GM12878 (cell line): ENCODE measurements at regions not wholly inside any gene's neighbourhood (a gene's known extent, or its start where the extent isn't known, plus 50 kb on each side); places are given as distances from the start of the nearest gene placed in this dataset.

Experiments
- ATAC-seq: fragments of 200-7000 bp; cut with Tn5 transposase; 3 replicates; pipeline ENCODE4 v1.9.1; 2020; ENCODE audit warnings: mild to moderate bottlenecking, moderate library complexity
- BruUV-seq: library from RNA; stranded (reverse); fragments of 400-500 nt; replicated peaks from 2 replicates; lab custom pipeline; 2021; lab: Mats Ljungman, UMichigan
- CTCF ChIA-PET: fragments of 300-600 bp; sonication (Branson Sonifier 250); formaldehyde crosslinking; extraction: SDS; loops from one replicate; lab custom pipeline; 2021; ENCODE audit warnings: inconsistent platforms; lab: Yijun Ruan, JAX
- POLR2A ChIA-PET: fragments of 350-600 bp; formaldehyde crosslinking; extraction: SDS; loops from one replicate; lab custom pipeline; 2021; ENCODE audit warnings: inconsistent platforms; lab: Charles Lee
- RAD21 ChIA-PET: fragments of 300-600 bp; sonication (Branson Sonifier 250); formaldehyde crosslinking; loops from one replicate; lab custom pipeline; 2023; ENCODE audit warnings: antibody characterized with exemption; ENCODE audit not compliant: unreplicated experiment; lab: Charles Lee
- SMC1A ChIA-PET: fragments of 300-600 bp; sonication (Branson Sonifier 250); formaldehyde crosslinking; loops from one replicate; lab custom pipeline; 2023; ENCODE audit not compliant: unreplicated experiment, uncharacterized antibody; lab: Charles Lee
- DNase-seq: peaks from one replicate; pipeline ENCODE4 v3.0.0-alpha.2; 2011; ENCODE audit warnings: low read depth, low spot score
- FAIRE-seq: peaks from 3 replicates; lab custom pipeline; 2011; peaks lifted over from hg19 to GRCh38; lab: Jason Lieb, UNC
- H2AFZ ChIP-seq: 2 replicates; pipeline ENCODE4 v1.6.0; 2011; ENCODE audit warnings: low read depth, low read length, control low read depth; ENCODE audit not compliant: control insufficient read depth
- H3K27ac ChIP-seq: 2 replicates; pipeline ENCODE4 v1.5.1; 2011; ENCODE audit warnings: control low read depth; ENCODE audit not compliant: control insufficient read depth, insufficient read depth
- H3K27me3 ChIP-seq, 2 experiments: replicated peaks in 1 of 2; 2 replicates each; pipeline versions ENCODE4 v1.6.0 to v1.6.1; 2011; ENCODE audit warnings: low read length in 1 of 2; ENCODE audit not compliant: control insufficient read depth in 2 of 2, insufficient read depth in 2 of 2
- H3K36me3 ChIP-seq, 2 experiments: 2 replicates each; pipeline ENCODE4 v1.5.1; 2011; ENCODE audit warnings: low read length in 1 of 2; ENCODE audit not compliant: control insufficient read depth in 2 of 2, insufficient read depth in 2 of 2
- H3K4me1 ChIP-seq: 2 replicates; pipeline ENCODE4 v1.6.1; 2011; ENCODE audit warnings: mild to moderate bottlenecking, low read length, moderate library complexity, mixed read lengths; ENCODE audit not compliant: control insufficient read depth, insufficient read depth
- H3K4me2 ChIP-seq: 2 replicates; pipeline ENCODE4 v1.6.0; 2011; ENCODE audit warnings: control low read depth; ENCODE audit not compliant: control insufficient read depth, insufficient read depth
- H3K4me3 ChIP-seq: fragments of 200-600 bp; sonication (generic); 2 replicates; pipeline ENCODE4 v1.5.1; 2016
- H3K79me2 ChIP-seq: 2 replicates; pipeline ENCODE4 v1.6.0; 2011; ENCODE audit warnings: low read length; ENCODE audit not compliant: control insufficient read depth, insufficient read depth
- H3K9ac ChIP-seq: 2 replicates; pipeline ENCODE4 v1.8.0; 2011; ENCODE audit warnings: low read length, control low read depth, mixed read lengths; ENCODE audit not compliant: control insufficient read depth, insufficient read depth
- H3K9me3 ChIP-seq: replicated peaks from 3 replicates; pipeline ENCODE4 v1.5.1; 2011; ENCODE audit warnings: mild to moderate bottlenecking, low read length; ENCODE audit not compliant: control insufficient read depth, insufficient read depth
- H4K20me1 ChIP-seq: 2 replicates; pipeline ENCODE4 v1.6.0; 2011; ENCODE audit not compliant: control insufficient read depth, insufficient read depth
- ATF7 ChIP-seq: fragments of 450-650 bp; IDR thresholded peaks from 2 replicates; pipeline ENCODE4 v1.6.1; 2016; ENCODE audit warnings: low read depth, mild to moderate bottlenecking
- CEBPB ChIP-seq, 2 experiments: fragments of 150-350 bp in 1 of 2; IDR thresholded peaks; 2 replicates each; pipeline ENCODE4 v1.6.1; 2012 to 2014; ENCODE audit warnings: low read depth in 2 of 2, low read length in 2 of 2, borderline replicate concordance in 1 of 2, inconsistent platforms in 1 of 2
- CHD4 ChIP-seq: fragments of 200-600 bp; sonication (generic); IDR thresholded peaks from 2 replicates; pipeline ENCODE4 v1.6.1; 2016; ENCODE audit warnings: mild to moderate bottlenecking
- FOXK2 ChIP-seq: fragments of 450-650 bp; IDR thresholded peaks from 2 replicates; pipeline ENCODE4 v1.6.1; 2017; ENCODE audit warnings: mild to moderate bottlenecking, moderate library complexity
- NBN ChIP-seq: fragments of 450-650 bp; IDR thresholded peaks from 2 replicates; pipeline ENCODE4 v1.6.1; 2016
- NRF1 ChIP-seq: conservative IDR thresholded peaks from 2 replicates; pipeline ENCODE4 v1.6.1; 2011; ENCODE audit warnings: mild to moderate bottlenecking, low read depth, low read length, improper control_type of control experiment
- PML ChIP-seq: IDR thresholded peaks from 2 replicates; pipeline ENCODE4 v1.6.1; 2012; ENCODE audit warnings: low read length, inconsistent platforms
- RB1 ChIP-seq: fragments of 450-650 bp; formaldehyde crosslinking; IDR thresholded peaks from 2 replicates; pipeline ENCODE4 v1.6.1; 2017; ENCODE audit warnings: mild to moderate bottlenecking, borderline replicate concordance
- SP1 ChIP-seq: IDR thresholded peaks from one replicate; pipeline ENCODE4 v1.6.1; 2011; ENCODE audit warnings: low read depth, low read length
- YBX1 ChIP-seq: fragments of 450-650 bp; IDR thresholded peaks from 2 replicates; pipeline ENCODE4 v1.6.1; 2016; ENCODE audit warnings: antibody characterized with exemption
- WGBS: methylation state at CpG from one replicate; pipeline ENCODE4 v1.1.6; 2016; ENCODE audit warnings: low lambda C conversion rate; ENCODE audit not compliant: insufficient replicate concordance, insufficient coverage; ENCODE audit errors: missing lambda C conversion rate; 5-methylcytosine and 5-hydroxymethylcytosine counted together
- in situ Hi-C: fragments of 300-500 bp; cut with MboI; formaldehyde crosslinking; loops from 9 replicates; pipeline ENCODE4 v1.14.3; 2018; ENCODE audit warnings: mixed read lengths
- intact Hi-C: fragments of 100-400 bp; cut with micrococcal nuclease; formaldehyde crosslinking; loops from one replicate; pipeline ENCODE4 v1.14.2; 2022; ENCODE audit not compliant: unreplicated experiment
- TF ChIP-seq, protein P1 (sequence below): fragments of 450-650 bp; IDR thresholded peaks from 2 replicates; pipeline ENCODE4 v1.6.1; 2014; ENCODE audit warnings: mild to moderate bottlenecking
- TF ChIP-seq, protein P2 (sequence below): IDR thresholded peaks from 2 replicates; pipeline ENCODE4 v1.6.1; 2012; ENCODE audit warnings: low read depth, low read length, improper control_type of control experiment

DNA sequence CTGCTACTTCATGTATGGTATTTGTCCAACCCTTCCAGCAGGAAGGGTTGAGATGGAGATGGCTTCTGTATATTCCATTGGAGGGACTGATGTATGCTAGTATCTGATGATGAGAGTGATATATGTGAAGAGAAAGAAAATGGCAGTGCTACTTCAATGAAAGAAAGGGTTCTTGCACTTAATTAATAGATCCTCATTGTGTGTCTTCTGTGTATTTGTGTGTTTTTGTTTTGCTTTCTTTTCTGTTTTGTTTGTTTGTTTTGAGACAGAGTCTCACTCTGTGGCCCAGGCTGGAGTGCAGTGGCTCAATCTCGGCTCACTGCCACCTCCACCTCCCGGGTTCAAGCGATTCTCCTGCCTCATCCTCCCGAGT, 61.2 kb upstream of the CRYM start:
- H4K20me1 ChIP-seq, result no peaks in the 10 kb centered on the region
- intact Hi-C loops, result no loop called here
- no peak overlapping the region for H3K9ac ChIP-seq
- H3K4me3 ChIP-seq, result no peak overlapping the region
- no peak overlapping the region for H2AFZ ChIP-seq
- TF ChIP-seq RB1 (no peak), NBN (no peak), NRF1 (no peak), CHD4 (no peak), PML (no peak), ATF7 (no peak), SP1 (no peak), CEBPB (IDR thresholded peaks at IDR 0.05; ENCODE audit: borderline replicate concordance in 1 of 2, low read depth in 2 of 2, low read length in 2 of 2) (no peak), YBX1 (no peak), FOXK2 (no peak)
- TF ChIP-seq, protein P1, sequence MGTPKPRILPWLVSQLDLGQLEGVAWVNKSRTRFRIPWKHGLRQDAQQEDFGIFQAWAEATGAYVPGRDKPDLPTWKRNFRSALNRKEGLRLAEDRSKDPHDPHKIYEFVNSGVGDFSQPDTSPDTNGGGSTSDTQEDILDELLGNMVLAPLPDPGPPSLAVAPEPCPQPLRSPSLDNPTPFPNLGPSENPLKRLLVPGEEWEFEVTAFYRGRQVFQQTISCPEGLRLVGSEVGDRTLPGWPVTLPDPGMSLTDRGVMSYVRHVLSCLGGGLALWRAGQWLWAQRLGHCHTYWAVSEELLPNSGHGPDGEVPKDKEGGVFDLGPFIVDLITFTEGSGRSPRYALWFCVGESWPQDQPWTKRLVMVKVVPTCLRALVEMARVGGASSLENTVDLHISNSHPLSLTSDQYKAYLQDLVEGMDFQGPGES, result no peak
- TF ChIP-seq, protein P2, sequence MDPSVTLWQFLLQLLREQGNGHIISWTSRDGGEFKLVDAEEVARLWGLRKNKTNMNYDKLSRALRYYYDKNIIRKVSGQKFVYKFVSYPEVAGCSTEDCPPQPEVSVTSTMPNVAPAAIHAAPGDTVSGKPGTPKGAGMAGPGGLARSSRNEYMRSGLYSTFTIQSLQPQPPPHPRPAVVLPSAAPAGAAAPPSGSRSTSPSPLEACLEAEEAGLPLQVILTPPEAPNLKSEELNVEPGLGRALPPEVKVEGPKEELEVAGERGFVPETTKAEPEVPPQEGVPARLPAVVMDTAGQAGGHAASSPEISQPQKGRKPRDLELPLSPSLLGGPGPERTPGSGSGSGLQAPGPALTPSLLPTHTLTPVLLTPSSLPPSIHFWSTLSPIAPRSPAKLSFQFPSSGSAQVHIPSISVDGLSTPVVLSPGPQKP, result no peak
- RAD21 ChIA-PET, result no interaction called here
- SMC1A ChIA-PET, result interaction anchor here (0.6 kb wide), 1 partner anchor 50 kb away, joined by 3 read pairs; no protein-coding TSS in a partner anchor
- CTCF ChIA-PET, result no interaction called here
- H3K9me3 ChIP-seq, result no peaks in the 10 kb centered on the region
- H3K4me2 ChIP-seq, result no peak overlapping the region
- H3K4me1 ChIP-seq, result no peaks in the 10 kb centered on the region; the same call in 1 of the 2 replicates
- WGBS, result 84% methylated on average over 4 of the region's 4 CpGs
- H3K79me2 ChIP-seq, result no peaks in the 10 kb centered on the region
- no peak overlapping the region for H3K27ac ChIP-seq
- ATAC-seq, result no peak
- in situ Hi-C loops, result no loop called here
- no peaks in the 10 kb centered on the region for H3K36me3 ChIP-seq
- H3K27me3 ChIP-seq, result no peaks in the 10 kb centered on the region
- POLR2A ChIA-PET, result no interaction called here
- no peak for FAIRE-seq
- DNase-seq, result no peak
- BruUV-seq, result no TSS peak
